GM10266 (cell line): ENCODE measurements at regions not wholly inside any gene's neighbourhood (a gene's known extent, or its start where the extent isn't known, plus 50 kb on each side); places are given as distances from the start of the nearest gene placed in this dataset.
"Not testable (repeated sequence)": the region's sequence is repeated elsewhere in the genome, so short reads cannot be mapped to it uniquely, and the experiment has no call there.

Experiments
- DNase-seq: peaks from one replicate; pipeline ENCODE4 v3.0.0; 2012; ENCODE audit errors: extremely low spot score
- TF ChIP-seq, protein P1 (sequence below): IDR thresholded peaks from 2 replicates; pipeline ENCODE4 v1.5.1; 2012; ENCODE audit warnings: mild to moderate bottlenecking, low read depth; ENCODE audit not compliant: control insufficient read depth, insufficient read depth; ENCODE audit errors: missing control alignments

DNA sequence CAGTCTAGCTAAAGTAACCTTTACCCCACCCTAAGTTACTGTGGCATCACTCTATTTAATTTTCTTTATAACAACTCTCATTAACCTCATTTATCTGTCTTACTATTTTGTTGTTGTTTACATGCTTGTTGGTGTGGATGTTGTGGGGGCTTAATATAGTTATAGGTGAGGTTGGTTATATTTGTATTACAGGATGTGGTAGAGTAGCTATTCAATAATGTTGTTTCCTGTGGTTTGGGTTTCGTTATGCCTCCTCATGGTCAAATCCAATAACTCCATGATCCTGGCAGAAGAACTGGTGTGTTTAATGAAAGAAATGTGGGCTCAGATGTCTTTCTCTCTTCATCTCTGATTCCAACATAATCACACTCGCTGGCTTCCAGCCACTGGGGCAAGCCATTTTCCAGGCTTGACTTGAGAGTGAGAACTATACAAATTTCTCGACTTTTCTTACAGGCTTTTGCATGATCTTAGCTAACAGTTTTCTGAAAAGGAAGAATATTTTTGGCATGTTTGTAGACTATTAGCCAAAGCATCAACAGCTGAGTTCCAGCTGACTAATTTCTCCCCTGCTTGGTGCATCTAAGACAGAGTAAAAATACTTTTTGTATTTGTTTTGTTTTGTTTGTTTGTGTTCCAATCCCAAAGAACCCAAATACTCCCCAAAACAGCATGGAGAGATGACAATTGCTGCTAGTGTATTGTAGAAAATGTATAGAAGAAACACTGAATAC, 303.7 kb upstream of the PAPPA start:
- TF ChIP-seq, protein P1, sequence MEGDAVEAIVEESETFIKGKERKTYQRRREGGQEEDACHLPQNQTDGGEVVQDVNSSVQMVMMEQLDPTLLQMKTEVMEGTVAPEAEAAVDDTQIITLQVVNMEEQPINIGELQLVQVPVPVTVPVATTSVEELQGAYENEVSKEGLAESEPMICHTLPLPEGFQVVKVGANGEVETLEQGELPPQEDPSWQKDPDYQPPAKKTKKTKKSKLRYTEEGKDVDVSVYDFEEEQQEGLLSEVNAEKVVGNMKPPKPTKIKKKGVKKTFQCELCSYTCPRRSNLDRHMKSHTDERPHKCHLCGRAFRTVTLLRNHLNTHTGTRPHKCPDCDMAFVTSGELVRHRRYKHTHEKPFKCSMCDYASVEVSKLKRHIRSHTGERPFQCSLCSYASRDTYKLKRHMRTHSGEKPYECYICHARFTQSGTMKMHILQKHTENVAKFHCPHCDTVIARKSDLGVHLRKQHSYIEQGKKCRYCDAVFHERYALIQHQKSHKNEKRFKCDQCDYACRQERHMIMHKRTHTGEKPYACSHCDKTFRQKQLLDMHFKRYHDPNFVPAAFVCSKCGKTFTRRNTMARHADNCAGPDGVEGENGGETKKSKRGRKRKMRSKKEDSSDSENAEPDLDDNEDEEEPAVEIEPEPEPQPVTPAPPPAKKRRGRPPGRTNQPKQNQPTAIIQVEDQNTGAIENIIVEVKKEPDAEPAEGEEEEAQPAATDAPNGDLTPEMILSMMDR, result no peak
- no peak for DNase-seq

DNA sequence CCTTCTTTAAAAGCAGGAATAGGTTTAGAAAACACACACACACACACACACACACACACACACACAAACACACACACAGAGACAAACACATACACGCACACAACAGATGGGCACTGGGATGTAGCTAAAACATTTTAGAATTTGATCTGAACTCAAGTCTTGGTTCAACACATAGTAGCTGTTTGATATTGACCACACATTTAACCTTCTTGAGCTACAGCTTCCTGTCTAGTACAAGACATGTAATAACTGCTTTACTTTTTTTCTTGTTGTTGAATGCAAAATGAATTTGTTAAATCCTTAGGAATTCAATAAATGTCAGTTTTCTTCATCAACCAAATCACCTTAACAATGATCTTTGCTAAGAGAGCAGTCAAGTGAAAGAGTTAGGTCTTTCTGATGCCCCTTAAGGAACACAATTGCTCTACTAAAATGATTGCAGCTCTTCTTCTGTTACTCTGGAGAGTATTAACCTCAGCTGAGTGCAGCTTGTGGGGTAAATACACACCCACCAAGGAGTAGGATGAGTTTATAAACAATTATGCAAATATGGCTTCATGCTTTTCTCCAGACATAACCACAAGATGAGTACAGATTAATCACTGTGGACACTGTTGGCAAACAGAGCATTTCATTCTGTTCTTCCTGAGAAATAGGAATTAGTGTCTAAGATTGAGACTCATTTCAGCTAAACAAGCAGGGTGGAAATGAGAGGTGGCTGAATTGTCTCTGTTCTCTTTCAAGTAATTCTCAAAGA, 302.9 kb upstream of the PAPPA start:
- TF ChIP-seq, protein P1, result no peak
- DNase-seq, result no peak

DNA sequence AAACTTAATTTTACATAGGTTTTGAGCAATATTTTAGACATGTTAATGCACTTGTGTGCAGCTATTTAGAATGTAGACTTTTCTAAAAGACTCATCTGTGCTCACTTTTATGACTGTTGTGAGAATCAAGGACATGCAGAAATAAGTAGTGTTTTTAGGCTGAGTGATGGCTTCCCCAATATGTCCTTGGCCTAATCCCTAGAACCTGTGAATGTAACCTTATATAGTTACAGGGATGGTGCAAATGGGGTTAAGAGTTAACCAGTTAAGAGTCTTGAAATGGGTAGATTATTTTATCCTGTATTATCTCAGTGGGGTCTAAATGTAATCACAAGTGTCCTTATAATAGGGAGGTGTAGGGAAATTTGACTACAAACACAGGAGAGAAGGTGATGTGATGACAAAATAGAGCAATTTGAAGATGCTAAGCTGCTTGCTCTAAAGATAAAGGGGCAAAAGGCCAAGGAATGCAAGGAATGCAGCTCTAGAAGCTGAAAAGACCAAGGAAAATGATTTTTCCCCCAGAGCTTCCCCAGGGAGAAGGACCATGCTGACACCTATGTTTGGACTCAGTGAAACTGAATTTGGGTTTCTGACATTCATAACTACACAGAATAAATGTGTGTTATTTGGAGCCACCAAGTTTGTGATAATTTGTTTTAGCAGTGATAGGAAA, 298.0 kb upstream of the PAPPA start:
- TF ChIP-seq, protein P1, result no peak
- DNase-seq, result no peak

DNA sequence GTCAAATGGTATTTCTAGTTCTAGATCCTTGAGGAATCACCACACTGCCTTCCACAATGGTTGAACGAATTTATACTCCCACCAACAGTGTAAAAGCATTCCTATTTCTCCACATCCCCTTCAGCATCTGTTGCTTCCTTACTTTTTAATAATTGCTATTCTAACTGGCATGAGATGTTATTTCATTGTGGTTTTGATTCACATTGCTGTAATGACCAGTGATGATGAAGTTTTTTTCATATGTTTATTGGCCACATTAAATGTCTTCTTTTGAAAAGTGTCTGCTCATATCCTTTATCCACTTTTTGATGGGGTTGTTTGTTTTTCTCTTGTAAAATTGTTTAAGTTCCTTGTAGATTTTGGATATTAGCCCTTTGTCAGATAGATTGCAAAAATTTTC, 295.2 kb upstream of the PAPPA start:
- DNase-seq, result not testable (repeated sequence)

DNA sequence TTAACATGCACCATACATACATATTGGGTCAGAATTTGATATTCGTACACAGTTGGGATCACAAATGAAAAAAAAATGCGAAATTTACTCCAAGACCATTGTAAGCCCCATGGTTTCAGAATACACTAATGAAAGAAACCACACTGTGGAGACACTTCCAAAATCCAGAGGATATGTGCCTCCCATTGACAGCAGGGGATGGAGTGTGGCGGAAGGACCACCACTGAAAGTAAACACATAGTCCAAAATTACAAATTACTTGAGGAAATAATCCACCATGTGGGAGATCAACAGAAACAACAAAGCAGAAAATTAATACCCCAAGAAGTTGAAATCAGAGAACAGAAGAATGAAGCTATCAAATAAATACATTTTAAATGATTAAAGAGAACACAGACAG, 291.6 kb upstream of the PAPPA start:
- TF ChIP-seq, protein P1, result no peak
- DNase-seq, result no peak

DNA sequence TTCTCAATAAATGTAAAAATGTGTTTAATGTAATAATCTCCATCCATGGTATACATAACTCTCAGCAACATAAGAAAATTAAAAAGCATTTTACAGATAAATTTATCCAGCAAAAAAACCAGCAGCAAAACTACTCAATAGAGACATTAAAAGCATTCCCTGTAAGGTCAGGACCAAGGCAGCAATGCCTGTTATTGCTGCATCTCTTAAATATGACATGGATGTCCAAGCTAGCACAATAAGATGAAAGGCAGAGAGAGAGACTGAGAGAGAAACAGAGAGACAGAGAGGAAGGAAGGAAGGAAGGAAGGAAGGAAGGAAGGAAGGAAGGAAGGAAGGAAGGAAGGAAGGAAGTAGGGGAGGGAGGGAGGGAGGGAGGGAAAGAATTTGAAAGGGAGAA, 289.0 kb upstream of the PAPPA start:
- DNase-seq, result no peak
- TF ChIP-seq, protein P1, result no peak

DNA sequence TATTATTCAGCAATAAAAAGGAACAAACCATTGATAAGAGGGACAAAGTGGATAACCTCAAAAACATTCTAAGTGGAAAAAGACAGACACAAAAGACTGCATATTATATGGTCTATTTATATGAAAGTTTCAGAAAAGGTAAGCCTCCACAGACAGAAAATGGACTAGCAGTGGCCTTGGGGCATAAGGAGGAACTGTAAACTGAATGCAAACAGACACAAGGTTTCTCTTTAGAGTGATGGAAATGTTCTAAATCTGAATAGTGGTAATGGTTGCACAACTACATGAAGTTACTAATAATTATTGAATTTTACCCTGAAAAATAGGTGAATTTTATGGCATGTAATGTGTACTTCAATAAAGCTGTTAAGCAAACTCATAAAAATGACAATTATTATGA, 286.3 kb upstream of the PAPPA start:
- no peak for DNase-seq
- TF ChIP-seq, protein P1, result no peak
